K562 (cell line): ENCODE measurements at regions not wholly inside any gene's neighbourhood (a gene's known extent, or its start where the extent isn't known, plus 50 kb on each side); places are given as distances from the start of the nearest gene placed in this dataset.

Source experiments
- ATAC-seq: fragments of 200-7000 bp; cut with Tn5 transposase; 3 replicates; pipeline ENCODE4 v1.9.1; 2020; ENCODE audit warnings: moderate library complexity
- BruUV-seq: library from RNA; stranded (reverse); fragments of 400-500 nt; replicated peaks from 2 replicates; lab custom pipeline; 2021; lab: Mats Ljungman, UMichigan
- CTCF ChIA-PET: fragments of 300-600 bp; formaldehyde crosslinking; extraction: SDS; loops from one replicate; lab custom pipeline; 2021; ENCODE audit warnings: low intra/inter-chr PET ratio; lab: Yijun Ruan, JAX
- POLR2A ChIA-PET: fragments of 300-600, 350-650 bp; sonication (Branson Sonifier 250); formaldehyde crosslinking; extraction: SDS; loops from one replicate; lab custom pipeline; 2021; ENCODE audit warnings: antibody characterized with exemption, inconsistent platforms; lab: Yijun Ruan, JAX
- DNase-seq, 4 experiments: peaks; one replicate each; pipeline versions ENCODE4 v3.0.0 to v3.0.0-alpha.2; 2011 to 2018; ENCODE audit warnings: low spot score in 3 of 4, mixed read lengths in 3 of 4; ENCODE audit errors: extremely low read depth in 1 of 4
- FAIRE-seq: peaks from 2 replicates; lab custom pipeline; 2011; peaks lifted over from hg19 to GRCh38; lab: Jason Lieb, UNC
- H2AFZ ChIP-seq: 2 replicates; pipeline ENCODE4 v1.6.0; 2011; ENCODE audit warnings: low read depth, low read length, control low read depth, inconsistent platforms
- H3K27ac ChIP-seq: fragments of 200-600 bp; 3 replicates; pipeline ENCODE4 v1.8.0; 2011; ENCODE audit warnings: low read depth, mild to moderate bottlenecking, control low read depth, inconsistent platforms, low read length, moderate library complexity, mixed read lengths; ENCODE audit errors: extremely low read depth
- H3K27me3 ChIP-seq, 2 experiments: fragments of 300-600 bp in 1 of 2; 2 replicates in 1 of 2; 3 replicates in 1 of 2; pipeline versions ENCODE4 v1.6.0 to v1.8.0; 2011; ENCODE audit warnings: inconsistent platforms in 2 of 2, low read length in 2 of 2, mild to moderate bottlenecking in 1 of 2, mixed read lengths in 1 of 2, moderate library complexity in 1 of 2; ENCODE audit not compliant: control insufficient read depth in 2 of 2, insufficient read depth in 2 of 2
- H3K36me3 ChIP-seq: fragments of 300-600 bp; 3 replicates; pipeline ENCODE4 v1.8.0; 2011; ENCODE audit warnings: mild to moderate bottlenecking, low read length, inconsistent platforms; ENCODE audit not compliant: control insufficient read depth, insufficient read depth
- H3K4me1 ChIP-seq, 2 experiments: fragments of 200-600 bp in 1 of 2; replicated peaks in 1 of 2; 2 replicates in 1 of 2; 3 replicates in 1 of 2; pipeline versions ENCODE4 v1.5.1 to v1.8.0; 2011; ENCODE audit warnings: inconsistent platforms in 2 of 2, low read length in 2 of 2, mild to moderate bottlenecking in 1 of 2, mixed read lengths in 1 of 2, moderate library complexity in 1 of 2; ENCODE audit not compliant: control insufficient read depth in 2 of 2, insufficient read depth in 2 of 2
- H3K4me2 ChIP-seq: 2 replicates; pipeline ENCODE4 v1.6.1; 2011; ENCODE audit warnings: low read length, control low read depth, inconsistent platforms, mixed read lengths; ENCODE audit not compliant: insufficient read depth
- H3K4me3 ChIP-seq: fragments of 200-600 bp; sonication (generic), shearing (Covaris generic); 2 replicates; pipeline ENCODE4 v1.5.1; 2016; ENCODE audit warnings: control low read depth, inconsistent platforms
- H3K79me2 ChIP-seq: fragments of 200-600 bp; 3 replicates; pipeline ENCODE4 v1.8.0; 2011; ENCODE audit warnings: low read length, inconsistent platforms; ENCODE audit not compliant: control insufficient read depth, insufficient read depth
- H3K9ac ChIP-seq, 2 experiments: 2 replicates each; pipeline versions ENCODE4 v1.6.0 to v1.6.1; 2011; ENCODE audit warnings: low read depth in 2 of 2, low read length in 2 of 2, control low read depth in 1 of 2, inconsistent platforms in 1 of 2, mild to moderate bottlenecking in 1 of 2, mixed read lengths in 1 of 2; ENCODE audit not compliant: insufficient read depth in 1 of 2
- H3K9me1 ChIP-seq: one replicate; pipeline ENCODE4 v1.6.0; 2011; ENCODE audit warnings: inconsistent platforms, mild to moderate bottlenecking, low read length, moderate library complexity; ENCODE audit not compliant: control insufficient read depth, insufficient read depth
- H3K9me3 ChIP-seq: replicated peaks from 2 replicates; pipeline ENCODE4 v1.5.1; 2011; ENCODE audit warnings: low read depth, low read length, inconsistent platforms; ENCODE audit not compliant: control insufficient read depth, insufficient read depth
- H4K20me1 ChIP-seq: replicated peaks from 2 replicates; pipeline ENCODE4 v1.6.1; 2011; ENCODE audit warnings: low read length, inconsistent platforms, mixed read lengths; ENCODE audit not compliant: control insufficient read depth, insufficient read depth
- ADNP ChIP-seq: fragments of 200-800 bp; sonication (Bioruptor generic); IDR thresholded peaks from 2 replicates; pipeline ENCODE4 v1.6.1; 2016; ENCODE audit warnings: missing genetic modification characterization, missing compliant biosample characterization
- CHD1 ChIP-seq: fragments of 200-600 bp; sonication (generic); IDR thresholded peaks from one replicate; pipeline ENCODE4 v1.6.1; 2012; ENCODE audit warnings: mild to moderate bottlenecking, moderate library complexity, low read length, inconsistent platforms
- ESRRA ChIP-seq: fragments of 450-650 bp; IDR thresholded peaks from 2 replicates; pipeline ENCODE4 v1.6.1; 2014; ENCODE audit warnings: low read depth, mild to moderate bottlenecking, moderate library complexity, borderline replicate concordance
- EWSR1 ChIP-seq: fragments of 450-650 bp; IDR thresholded peaks from 2 replicates; pipeline ENCODE4 v1.6.1; 2018; ENCODE audit warnings: borderline replicate concordance, mild to moderate bottlenecking, low read depth, moderate library complexity; ENCODE audit not compliant: partially characterized antibody
- MYBL2 ChIP-seq, 2 experiments: fragments of 450-650 bp in 1 of 2; sonication (generic) in 1 of 2; formaldehyde crosslinking in 1 of 2; IDR thresholded peaks; 2 replicates each; pipeline versions ENCODE4 v1.6.1 to v1.8.1; 2017 to 2022; ENCODE audit warnings: borderline replicate concordance in 1 of 2, inconsistent platforms in 1 of 2, low read depth in 1 of 2, mild to moderate bottlenecking in 1 of 2, missing genetic modification reagents in 1 of 2, moderate library complexity in 1 of 2
- RAD21 ChIP-seq, 2 experiments: fragments of 250-450 bp in 1 of 2; fragments of 450-650 bp in 1 of 2; sonication (Bioruptor Pico) in 1 of 2; formaldehyde crosslinking in 1 of 2; IDR thresholded peaks in 1 of 2; conservative IDR thresholded peaks in 1 of 2; 2 replicates each; pipeline versions ENCODE4 v1.4.0 to v1.8.0; 2020 to 2022; ENCODE audit warnings: mild to moderate bottlenecking in 2 of 2, moderate library complexity in 1 of 2
- RNF2 ChIP-seq: sonication (generic); IDR thresholded peaks from 2 replicates; pipeline ENCODE4 v1.6.1; 2016
- STAG1 ChIP-seq: sonication (generic); formaldehyde crosslinking; IDR thresholded peaks from 2 replicates; pipeline ENCODE4 v1.5.0; 2020; ENCODE audit warnings: missing genetic modification reagents, borderline replicate concordance
- THAP7 ChIP-seq: fragments of 250-450 bp; sonication (Bioruptor Pico); IDR thresholded peaks from 2 replicates; pipeline ENCODE4 v1.5.0; 2021
- XRCC3 ChIP-seq: fragments of 450-650 bp; IDR thresholded peaks from 2 replicates; pipeline ENCODE4 v1.6.1; 2017; ENCODE audit warnings: mild to moderate bottlenecking, moderate library complexity
- ZC3H4 ChIP-seq: sonication (generic); formaldehyde crosslinking; IDR thresholded peaks from 2 replicates; pipeline ENCODE4 v1.9.0; 2021; ENCODE audit warnings: missing genetic modification reagents, borderline replicate concordance
- WGBS: fragments of 100-300 bp; shearing (Covaris generic); methylation state at CpG from one replicate; pipeline ENCODE4 v1.1.6; 2016; ENCODE audit warnings: low coverage, mixed read lengths; ENCODE audit not compliant: insufficient coverage; ENCODE audit errors: missing lambda C conversion rate; 5-methylcytosine and 5-hydroxymethylcytosine counted together
- in situ Hi-C: fragments of 300-500 bp; cut with MboI; formaldehyde crosslinking; loops from 4 replicates; pipeline ENCODE4 v1.15.0; 2018; ENCODE audit warnings: inconsistent platforms, mixed read lengths
- intact Hi-C: fragments of 100-400 bp; cut with micrococcal nuclease; formaldehyde crosslinking; loops from 2 replicates; pipeline ENCODE4 v1.14.2; 2022

GRCh38 chr13:47211106-47211505 lies 314.3 kb upstream of the HTR2A start:
- intact Hi-C loops = no loop called here

More at GRCh38 chr13:47211106-47211505, 314.3 kb upstream of the HTR2A start:
- no peaks in the 10 kb centered on the region for H3K27me3 ChIP-seq
- no peak overlapping the region for H3K4me3 ChIP-seq
- ATAC-seq = no peak
- H3K9ac ChIP-seq = no peak overlapping the region
- WGBS = 0% methylated on average over 4 of the region's 5 CpGs
- no TSS peak for BruUV-seq
- no peak for DNase-seq
- in situ Hi-C loops = no loop called here
- no peaks in the 10 kb centered on the region for H4K20me1 ChIP-seq
- H3K4me2 ChIP-seq = no peak overlapping the region
- H3K27ac ChIP-seq = no peak overlapping the region
- no peak for FAIRE-seq
- H3K36me3 ChIP-seq = no peaks in the 10 kb centered on the region
- CTCF ChIA-PET = no interaction called here
- TF ChIP-seq ZC3H4 (no peak), STAG1 (CRISPR knock-in tag) (no peak), THAP7 (no peak), XRCC3 (no peak), RAD21 (CRISPR knock-in tag; conservative IDR thresholded peaks at IDR 0.05 in 1 of 2, IDR thresholded peaks at IDR 0.05 in 1 of 2) (no peak), RNF2 (no peak), MYBL2 (IDR thresholded peaks at IDR 0.05; ENCODE audit: low read depth) (no peak), MYBL2 (CRISPR knock-in tag; IDR thresholded peaks at IDR 0.05; ENCODE audit: borderline replicate concordance) (no peak), EWSR1 (no peak), CHD1 (no peak), ESRRA (no peak), ADNP (tag) (no peak)
- POLR2A ChIA-PET = interaction anchor here (0.6 to 0.7 kb wide), 2 partner anchors 15 to 28 kb away, joined by 3 read pairs; no protein-coding TSS in a partner anchor
- H3K4me1 ChIP-seq = no peaks in the 10 kb centered on the region
- H3K9me1 ChIP-seq = no peaks in the 10 kb centered on the region
- no peak overlapping the region for H2AFZ ChIP-seq
- H3K79me2 ChIP-seq = no peaks in the 10 kb centered on the region
- H3K9me3 ChIP-seq = no peaks in the 10 kb centered on the region
